B cell (primary cell): ENCODE measurements at regions not wholly inside any gene's neighbourhood (a gene's known extent, or its start where the extent isn't known, plus 50 kb on each side); places are given as distances from the start of the nearest gene placed in this dataset.

Experiments used
- CTCF ChIP-seq: fragments of 200-600 bp; IDR thresholded peaks from one replicate; pipeline ENCODE4 v1.8.0; 2022; ENCODE audit warnings: antibody characterized with exemption, mild to moderate bottlenecking
- EZH2 ChIP-seq: IDR thresholded peaks from 2 replicates; pipeline ENCODE4 v1.6.1; 2012; ENCODE audit warnings: borderline replicate concordance, low read depth, mild to moderate bottlenecking, moderate library complexity, low read length; ENCODE audit not compliant: insufficient read depth, poor library complexity, severe bottlenecking

DNA sequence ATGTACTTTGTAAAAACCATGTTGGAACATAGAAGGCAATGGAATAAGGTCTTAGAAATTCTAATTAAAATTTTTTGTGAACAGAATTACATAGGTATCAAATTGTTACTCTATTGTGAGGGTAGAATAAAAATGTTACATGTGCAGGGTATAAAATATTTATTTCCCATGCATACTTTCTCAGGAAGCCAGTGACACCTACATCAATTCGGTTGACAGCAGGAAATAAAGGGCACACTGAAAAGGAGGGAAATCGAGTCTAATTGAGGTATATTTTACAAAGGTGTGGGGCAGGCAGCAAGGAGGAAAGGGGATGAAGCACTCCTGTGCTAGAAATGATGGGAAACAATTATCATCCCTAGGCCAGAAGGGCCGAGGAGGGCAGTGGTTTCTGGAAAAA lies 244.9 kb downstream of the C7orf25 start:
- no peak for TF ChIP-seq CTCF
- TF ChIP-seq EZH2, result no peak
